Body of pancreas (tissue), 4 donors: ENCODE measurements at regions not wholly inside any gene's neighbourhood (a gene's known extent, or its start where the extent isn't known, plus 50 kb on each side); places are given as distances from the start of the nearest gene placed in this dataset.

Source experiments
- ATAC-seq: fragments of 150-250 bp; one replicate; pipeline ENCODE4 v1.9.1; 2016
- DNase-seq, 4 donors: peaks; one replicate each; pipeline ENCODE4 v3.0.0-alpha.2; 2019
- H3K27ac ChIP-seq, 4 donors: fragments of 200-600 bp; sonication (generic); 1 replicate in 3 of 4; 2 replicates in 1 of 4; pipeline versions ENCODE4 v1.5.1 to v1.6.1; 2016 to 2019; ENCODE audit warnings: mild to moderate bottlenecking in 1 of 4, mixed read lengths in 1 of 4, moderate library complexity in 1 of 4
- H3K27me3 ChIP-seq, 2 donors: fragments of 200-600 bp; sonication (generic); one replicate each; pipeline ENCODE4 v1.6.0; 2016; ENCODE audit warnings: mild to moderate bottlenecking in 1 of 2
- H3K36me3 ChIP-seq, 2 donors: fragments of 200-600 bp; sonication (generic); replicated peaks in 1 of 2; 2 replicates each; pipeline ENCODE4 v1.5.1; 2016; ENCODE audit warnings: low read depth in 2 of 2; ENCODE audit not compliant: insufficient read depth in 1 of 2
- H3K4me1 ChIP-seq: fragments of 200-600 bp; sonication (generic); one replicate; pipeline ENCODE4 v1.6.0; 2016
- H3K4me3 ChIP-seq, 2 donors: fragments of 200-600 bp; sonication (generic); 1 replicate in 1 of 2; 2 replicates in 1 of 2; pipeline ENCODE4 v1.5.1; 2016 to 2019
- H3K9me3 ChIP-seq, 3 donors: fragments of 200-600 bp; sonication (generic); 1 replicate in 2 of 3; 2 replicates in 1 of 3; pipeline ENCODE4 v1.5.1; 2016
- CTCF ChIP-seq, 7 experiments: fragments of 450-650 bp in 4 of 7; fragments of 200-600 bp in 3 of 7; sonication (generic) in 3 of 7; IDR thresholded peaks; one replicate each; pipeline ENCODE4 v1.5.1; 2016 to 2019; ENCODE audit warnings: antibody characterized with exemption in 7 of 7
- POLR2A ChIP-seq, 3 donors: fragments of 450-650 bp; IDR thresholded peaks; one replicate each; pipeline ENCODE4 v1.6.1; 2016; ENCODE audit warnings: antibody characterized with exemption in 3 of 3, mild to moderate bottlenecking in 2 of 3
- WGBS, 2 donors: methylation state at CpG; one replicate each; pipeline ENCODE4 v1.1.5; 2017; 5-methylcytosine and 5-hydroxymethylcytosine counted together
- intact Hi-C: fragments of 100-400 bp; cut with DNase I; formaldehyde crosslinking; loops from one replicate; pipeline ENCODE4 v1.15.1; 2023

GRCh38 chr1:195569934-195570333, 1038.3 kb downstream of the KCNT2 start:
- intact Hi-C loops, result no loop called here

GRCh38 chr1:195568389-195568788, 1039.9 kb downstream of the KCNT2 start:
- Histone ChIP-seq H3K27ac (no peak overlapping the region), H3K27me3 (no peaks in the 10 kb centered on the region), H3K4me1 (no peaks in the 10 kb centered on the region), H3K9me3 (no peaks in the 10 kb centered on the region), H3K4me3 (no peak overlapping the region), H3K36me3 (no peaks in the 10 kb centered on the region)
- ATAC-seq (no peak), DNase-seq (no peak)
- intact Hi-C loops, result no loop called here
- TF ChIP-seq CTCF (IDR thresholded peaks at IDR 0.05) (no peak), POLR2A (IDR thresholded peaks at IDR 0.05) (no peak)

More at GRCh38 chr1:195569934-195570333, 1038.3 kb downstream of the KCNT2 start:
- Histone ChIP-seq H3K27ac (no peak overlapping the region), H3K9me3 (no peaks in the 10 kb centered on the region), H3K4me1 (no peaks in the 10 kb centered on the region), H3K4me3 (no peak overlapping the region), H3K36me3 (no peaks in the 10 kb centered on the region), H3K27me3 (no peaks in the 10 kb centered on the region)
- ATAC-seq (no peak), DNase-seq (no peak)
- TF ChIP-seq CTCF (IDR thresholded peaks at IDR 0.05), result no peak
- no peak for TF ChIP-seq POLR2A (IDR thresholded peaks at IDR 0.05)
- 51 to 52% methylated on average over 3 of the region's 3 CpGs for WGBS, 2 donors

GRCh38 chr1:195562074-195562473, 1046.2 kb downstream of the KCNT2 start:
- H3K36me3 ChIP-seq, result no peaks in the 10 kb centered on the region
- DNase-seq (no peak), ATAC-seq (no peak)
- WGBS, 2 donors, result 78 to 89% methylated on average over 2 of the region's 2 CpGs
- no peak overlapping the region for H3K4me3 ChIP-seq
- H3K27me3 ChIP-seq, result no peaks in the 10 kb centered on the region
- H3K4me1 ChIP-seq, result no peaks in the 10 kb centered on the region
- intact Hi-C loops, result no loop called here
- no peak overlapping the region for H3K27ac ChIP-seq
- H3K9me3 ChIP-seq, result no peaks in the 10 kb centered on the region
- TF ChIP-seq CTCF (IDR thresholded peaks at IDR 0.05) (no peak), POLR2A (IDR thresholded peaks at IDR 0.05) (no peak)

GRCh38 chr1:195550071-195550862, 1058.0 kb downstream of the KCNT2 start:
- intact Hi-C loops, result no loop called here
- Histone ChIP-seq H3K9me3 (no peaks in the 10 kb centered on the region), H3K36me3 (no peaks in the 10 kb centered on the region), H3K4me3 (no peak overlapping the region), H3K27ac (no peak overlapping the region), H3K27me3 (no peaks in the 10 kb centered on the region), H3K4me1 (no peaks in the 10 kb centered on the region)
- no peak for DNase-seq
- WGBS, 2 donors, result 71 to 81% methylated on average over 5 of the region's 5 CpGs
- no peak for TF ChIP-seq POLR2A (IDR thresholded peaks at IDR 0.05)
- TF ChIP-seq CTCF (IDR thresholded peaks at IDR 0.05), result no peak
- no peak for ATAC-seq

GRCh38 chr1:195530961-195531360, 1077.3 kb downstream of the KCNT2 start:
- Histone ChIP-seq H3K4me3 (no peak overlapping the region), H3K9me3 (no peaks in the 10 kb centered on the region), H3K27ac (no peak overlapping the region), H3K27me3 (no peaks in the 10 kb centered on the region), H3K4me1 (no peaks in the 10 kb centered on the region), H3K36me3 (no peaks in the 10 kb centered on the region)
- 41 to 42% methylated on average over 2 of the region's 2 CpGs for WGBS, 2 donors
- intact Hi-C loops, result no loop called here
- no peak for TF ChIP-seq POLR2A (IDR thresholded peaks at IDR 0.05)
- no peak for TF ChIP-seq CTCF (IDR thresholded peaks at IDR 0.05)
- DNase-seq, result no peak
- no peak for ATAC-seq
